ENCODE measurements at regions not wholly inside any gene's neighbourhood (a gene's known extent, or its start where the extent isn't known, plus 50 kb on each side); places are given as distances from the start of the nearest gene placed in this dataset.

- TF ChIP-seq CBX5 (IDR thresholded peaks at IDR 0.05; ENCODE audit: borderline replicate concordance, low read depth) = no peak
- no peak for TF ChIP-seq ATF7 (IDR thresholded peaks at IDR 0.05)
- TF ChIP-seq CBX2 (IDR thresholded peaks at IDR 0.05; ENCODE audit: insufficient read depth, low read length, poor library complexity, severe bottlenecking) = no peak
These were observed 313.3 kb downstream of the FGF9 start (continued) for GRCh38 chr13:21984156-21984555.

- CTCF ChIA-PET (ENCODE audit: low intra/inter-chr PET ratio) = no interaction called here
- ATAC-seq = no peak
- H3K36me3 ChIP-seq (ENCODE audit: control insufficient read depth, insufficient read depth, low read length) = no peaks in the 10 kb centered on the region
- no peak overlapping the region for H3K27ac ChIP-seq (ENCODE audit: extremely low read depth, low read depth, low read length)
- no TSS peak for BruUV-seq (replicated peaks)
- no peaks in the 10 kb centered on the region for H4K20me1 ChIP-seq (replicated peaks; ENCODE audit: control insufficient read depth, insufficient read depth, low read length)
- 11% methylated on average over 10 of the region's 10 CpGs for WGBS (ENCODE audit: insufficient coverage, low coverage, missing lambda C conversion rate)
- no peak for DNase-seq (ENCODE audit: extremely low read depth in 1 of 4, low spot score in 3 of 4)
- no peak overlapping the region for H3K4me3 ChIP-seq
- no peak overlapping the region for H3K9ac ChIP-seq (ENCODE audit: insufficient read depth in 1 of 2, low read depth in 2 of 2, low read length in 2 of 2)
- POLR2A ChIA-PET = interaction anchor here (0.6 to 1.1 kb wide), 2 partner anchors 22 to 1064 kb away, joined by 3 read pairs; no protein-coding TSS in a partner anchor
- no peak overlapping the region for H2AFZ ChIP-seq (ENCODE audit: low read depth, low read length)
- in situ Hi-C loops (cut with MboI) = no loop called here
- 0 out of 5 replicates have a peak, but pooled peaks cover 0 to 5% of the 10 kb centered on the region in 2 experiments for H3K27me3 ChIP-seq (ENCODE audit: control insufficient read depth in 2 of 2, insufficient read depth in 2 of 2, low read length in 2 of 2)
- H3K79me2 ChIP-seq (ENCODE audit: control insufficient read depth, insufficient read depth, low read length) = no peaks in the 10 kb centered on the region
- no peaks in the 10 kb centered on the region for H3K9me1 ChIP-seq (ENCODE audit: control insufficient read depth, insufficient read depth, low read length)
- H3K9me3 ChIP-seq (replicated peaks; ENCODE audit: control insufficient read depth, insufficient read depth, low read depth, low read length) = no peaks in the 10 kb centered on the region
- H3K4me2 ChIP-seq (ENCODE audit: insufficient read depth, low read length) = no peak overlapping the region
- no peaks in the 10 kb centered on the region; a peak in 2 of 5 replicates for H3K4me1 ChIP-seq (replicated peaks in 1 of 2; ENCODE audit: control insufficient read depth in 2 of 2, insufficient read depth in 2 of 2, low read length in 2 of 2)
- FAIRE-seq = no peak
- intact Hi-C loops (cut with micrococcal nuclease) = no loop called here
- TF ChIP-seq ZNF592 (IDR thresholded peaks at IDR 0.05) (no peak), CAMTA2 (CRISPR knock-in tag; conservative IDR thresholded peaks at IDR 0.05) (no peak), TBP (optimal IDR thresholded peaks at IDR 0.05; ENCODE audit: low read depth, low read length) (no peak), ZMIZ1 (IDR thresholded peaks at IDR 0.05; ENCODE audit: low read depth in 2 of 2, low read length in 2 of 2) (no peak)
These were observed 315.7 kb downstream of the FGF9 start for GRCh38 chr13:21986602-21987001.
